ENCODE measurements at regions not wholly inside any gene's neighbourhood (a gene's known extent, or its start where the extent isn't known, plus 50 kb on each side); places are given as distances from the start of the nearest gene placed in this dataset.

DNA sequence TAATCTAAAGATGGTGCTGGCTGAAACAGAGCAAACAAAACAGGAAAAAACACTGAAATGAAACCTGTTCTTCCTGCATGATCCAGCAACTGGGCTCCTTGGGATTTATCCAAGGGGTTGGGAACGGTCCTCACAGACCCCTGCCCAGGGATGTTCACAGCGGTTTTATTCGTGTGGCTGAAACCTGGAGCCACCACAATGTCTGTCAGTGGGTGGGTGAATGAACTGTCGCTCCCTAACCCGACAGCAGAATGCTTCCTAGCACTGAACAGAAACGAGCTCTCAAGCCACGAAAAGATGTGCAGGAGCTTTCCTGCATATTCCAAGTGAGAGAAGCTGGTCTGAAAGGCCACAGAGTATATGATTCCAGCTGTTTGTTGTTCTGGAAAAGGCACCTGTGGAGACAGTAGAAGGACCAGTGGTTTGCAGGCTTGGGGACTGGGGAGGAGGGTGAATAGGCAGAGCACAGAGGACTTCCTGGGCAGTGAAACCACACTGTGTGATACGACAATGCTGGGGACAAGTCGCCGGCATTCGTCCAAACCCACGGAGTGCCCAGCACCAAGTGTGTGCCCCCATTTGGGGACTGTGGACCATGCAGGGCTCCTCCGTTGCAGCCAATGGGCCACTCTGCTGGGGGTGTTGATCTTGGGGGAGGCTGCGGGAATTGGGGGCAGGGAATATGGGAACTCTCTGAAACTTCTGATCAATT lies 73.9 kb downstream of the TEX29 start:
- no peak for DNase-seq

DNA sequence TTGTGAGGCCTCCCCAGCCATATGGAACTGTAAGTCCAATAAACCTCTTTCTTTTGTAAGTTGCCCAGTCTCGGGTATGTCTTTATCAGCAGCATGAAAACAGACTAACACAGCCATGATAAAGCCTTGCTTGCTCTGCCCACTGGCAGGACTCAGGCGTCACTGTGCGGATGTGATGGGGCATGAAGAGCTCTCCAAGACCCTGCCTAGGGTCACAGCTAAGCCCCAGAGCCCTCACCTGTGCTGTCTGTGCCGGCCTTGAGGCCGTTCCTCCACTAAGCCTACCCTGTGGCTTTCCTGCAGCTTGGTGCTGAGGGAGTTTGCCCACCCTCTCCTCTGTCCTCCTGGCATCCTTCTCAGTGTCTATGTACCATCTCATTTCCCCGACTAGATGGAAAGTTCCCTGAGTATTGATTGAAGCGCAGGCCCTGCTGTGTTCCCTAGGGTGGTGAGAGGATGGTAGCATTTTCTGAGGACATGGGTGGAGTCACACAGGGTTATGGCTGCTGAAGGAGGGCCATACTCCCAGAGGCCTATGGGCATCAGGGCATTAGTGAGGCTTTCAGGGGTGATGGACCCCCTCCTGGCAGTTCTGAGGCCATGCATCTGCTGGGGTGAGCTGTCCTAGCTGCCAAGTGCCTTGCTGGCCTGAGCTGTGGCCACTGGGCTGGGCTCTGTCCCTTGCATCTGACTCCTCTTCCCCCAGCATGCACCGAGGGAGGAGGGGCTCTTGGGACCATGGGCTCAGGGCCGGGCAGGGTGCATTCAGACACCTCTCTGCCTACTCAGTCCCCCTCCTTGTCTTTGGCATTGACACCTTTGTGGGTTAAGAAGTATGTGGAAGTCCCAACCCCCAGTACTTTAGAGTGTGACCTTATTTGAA lies 75.3 kb downstream of the TEX29 start:
- DNase-seq: no peak

DNA sequence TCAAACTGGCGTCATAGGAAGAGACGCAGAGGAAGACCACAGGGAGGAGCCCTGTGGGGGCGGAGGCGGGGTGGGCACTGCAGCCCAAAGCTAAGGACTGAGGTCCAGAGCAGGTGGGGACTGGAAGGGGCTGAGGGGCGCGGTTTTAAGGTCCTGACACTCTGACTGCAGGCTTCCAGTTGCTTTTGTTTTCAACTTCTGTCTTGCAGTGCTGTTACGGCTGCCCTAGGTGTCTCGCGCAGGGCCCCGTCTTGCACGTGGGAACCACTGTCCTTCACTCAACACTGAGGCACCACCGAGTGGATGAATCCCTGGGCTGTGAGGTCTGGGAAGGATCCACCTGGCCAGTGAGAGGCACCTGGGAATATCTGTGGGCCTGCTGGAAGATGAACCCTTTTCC lies 76.0 kb downstream of the TEX29 start:
- DNase-seq: no peak

DNA sequence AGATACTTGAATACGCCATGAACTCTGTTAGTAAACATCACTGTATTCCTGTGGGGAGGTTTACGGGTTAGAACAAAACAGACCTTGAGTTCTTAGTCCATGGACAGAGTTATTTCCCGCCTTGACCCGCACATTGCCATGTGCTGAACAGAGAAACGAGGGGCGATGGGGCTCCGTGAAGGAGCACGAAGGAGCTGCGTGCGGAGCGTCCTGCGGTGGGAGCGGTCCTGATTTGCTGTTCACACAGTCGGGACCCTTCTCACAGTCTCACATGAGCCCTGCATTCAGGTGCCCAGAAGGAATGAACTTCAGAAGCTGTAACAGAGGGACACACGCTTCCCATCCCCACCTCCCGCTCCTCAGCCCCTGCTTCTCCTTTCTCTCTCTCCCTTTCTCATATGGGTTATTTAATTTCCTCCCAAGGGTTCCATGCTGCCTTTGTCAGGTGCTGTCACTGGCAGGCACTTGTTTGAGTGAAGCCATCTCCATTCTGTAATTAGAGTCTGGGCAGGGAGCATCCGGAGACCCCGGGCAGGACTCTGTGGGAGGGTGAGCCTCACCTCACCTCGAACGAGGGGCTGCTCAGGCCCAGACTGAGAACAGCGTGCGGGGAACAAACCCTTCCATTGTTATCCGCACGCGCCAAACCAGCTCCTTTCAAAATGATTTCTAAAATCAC lies 76.9 kb downstream of the TEX29 start:
- DNase-seq: no peak

DNA sequence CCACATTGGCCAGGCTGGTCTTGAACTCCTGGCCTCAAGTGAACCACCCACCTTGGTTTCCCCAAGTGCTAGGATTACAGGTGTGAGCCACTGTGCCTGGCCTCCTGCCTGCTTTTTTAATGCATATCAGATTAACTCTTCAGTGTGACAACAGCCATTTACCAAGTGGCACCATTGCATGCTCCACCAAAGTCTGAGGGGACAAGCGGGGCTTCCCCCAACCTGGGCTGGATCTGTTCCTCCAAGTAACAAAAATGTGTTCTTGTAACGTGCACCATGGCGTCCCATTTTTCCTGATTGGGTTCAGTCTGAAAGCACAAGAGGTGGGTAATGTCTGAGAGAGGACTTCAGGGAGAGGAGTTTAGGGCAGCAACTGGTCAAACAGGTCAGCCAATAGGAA lies 77.8 kb downstream of the TEX29 start:
- DNase-seq: no peak

DNA sequence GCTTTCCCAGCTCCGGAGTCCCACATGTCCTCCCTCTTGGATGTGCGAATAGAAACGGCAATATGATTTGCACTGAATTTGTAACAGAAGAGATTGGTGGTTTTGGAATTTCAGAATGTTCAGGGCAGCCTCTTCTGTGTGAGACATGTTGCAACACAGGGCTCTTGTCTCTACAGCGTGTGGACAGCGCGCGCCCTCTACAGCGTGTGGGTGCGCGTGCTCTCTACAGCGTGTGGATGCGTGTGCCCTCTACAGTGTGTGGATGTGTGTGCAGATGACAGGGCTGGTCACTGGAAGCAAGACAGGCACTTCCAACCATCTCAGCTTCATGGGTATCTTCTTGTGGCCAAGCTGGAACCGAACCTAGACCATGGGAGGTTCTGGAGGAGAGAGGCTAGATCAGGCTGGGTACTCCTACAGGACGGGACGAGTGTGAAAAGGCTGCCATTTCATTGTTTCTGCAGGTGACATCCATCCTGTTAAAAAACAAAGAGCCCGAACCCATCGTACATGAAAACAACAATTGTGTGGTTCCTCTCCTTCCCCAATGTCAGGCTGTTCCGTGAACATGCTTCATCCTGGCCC lies 78.4 kb downstream of the TEX29 start:
- DNase-seq: no peak

DNA sequence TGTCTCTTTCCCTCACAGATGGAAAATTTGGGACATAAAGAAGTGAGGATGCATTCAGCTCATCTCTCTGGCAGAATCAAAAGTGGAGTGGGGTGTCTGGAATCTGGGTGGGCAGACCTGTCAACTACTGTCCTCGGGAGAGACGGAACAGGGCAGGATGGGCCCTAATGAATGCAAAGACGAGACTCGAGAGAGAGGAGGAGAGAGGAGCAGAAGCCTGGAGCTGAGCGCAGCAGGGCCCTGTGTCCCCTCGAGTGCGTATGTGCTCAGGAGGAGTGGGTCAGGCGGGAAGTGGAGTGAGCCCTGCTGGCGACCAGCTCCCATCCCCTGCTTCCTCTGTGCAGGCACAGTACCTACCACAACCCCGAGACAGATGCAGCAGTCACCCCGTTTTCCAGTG lies 78.9 kb downstream of the TEX29 start:
- no peak for DNase-seq

DNA sequence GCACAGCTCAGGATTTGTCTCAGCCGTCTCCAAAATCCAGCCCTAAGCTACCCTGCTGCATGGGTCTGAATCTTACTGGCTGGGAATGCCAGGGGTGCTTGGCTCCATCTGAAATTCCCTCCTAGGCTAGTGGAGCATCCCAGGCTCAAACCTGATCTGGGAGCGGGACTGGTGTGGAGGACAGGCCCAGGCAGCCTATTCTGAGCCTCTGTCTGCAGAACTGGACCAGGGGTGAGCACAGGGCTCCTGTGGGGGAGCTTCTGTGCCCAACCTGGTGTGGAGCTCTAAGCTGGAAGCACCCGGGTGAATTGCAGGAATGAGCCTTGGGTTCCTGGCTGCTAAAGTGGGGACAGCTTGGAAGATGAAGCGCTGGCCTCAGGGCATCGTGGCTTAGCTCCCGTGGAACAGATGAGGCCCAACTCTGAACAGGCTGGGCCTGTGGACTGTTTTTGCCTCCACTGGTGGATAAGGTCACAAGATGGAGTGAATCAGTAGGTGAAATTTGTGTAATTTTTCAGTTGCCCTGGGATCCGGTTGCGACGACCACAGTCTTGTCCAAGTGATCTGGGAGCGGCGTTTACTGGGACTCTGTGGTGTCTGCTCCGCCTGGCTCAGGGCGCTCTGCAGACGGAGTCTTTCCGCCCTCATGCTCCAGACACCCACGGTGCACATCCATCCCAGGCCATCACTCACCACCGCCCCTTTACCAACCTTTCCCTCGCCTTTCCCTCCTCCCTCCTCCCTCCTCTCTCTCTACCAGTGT lies 79.5 kb downstream of the TEX29 start:
- DNase-seq: no peak

DNA sequence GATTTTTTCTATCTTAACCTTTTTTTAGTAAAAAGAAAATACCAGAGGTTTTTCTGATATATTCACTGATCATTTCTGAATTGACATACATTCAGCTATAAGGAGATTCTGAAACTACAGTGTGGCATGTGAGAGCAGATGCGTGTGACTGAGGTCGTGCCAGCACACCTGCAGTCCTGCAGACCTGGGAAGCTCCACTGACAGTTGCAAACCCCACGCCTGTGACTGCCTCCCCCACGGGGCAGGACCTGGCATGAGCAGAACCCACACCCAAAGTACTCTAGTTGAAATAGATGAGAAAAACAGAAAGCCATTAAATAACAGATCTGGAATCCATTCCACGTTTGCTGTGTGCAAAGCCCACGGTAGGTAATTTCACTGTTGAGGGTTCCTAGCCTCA lies 80.7 kb downstream of the TEX29 start:
- no peak for DNase-seq

DNA sequence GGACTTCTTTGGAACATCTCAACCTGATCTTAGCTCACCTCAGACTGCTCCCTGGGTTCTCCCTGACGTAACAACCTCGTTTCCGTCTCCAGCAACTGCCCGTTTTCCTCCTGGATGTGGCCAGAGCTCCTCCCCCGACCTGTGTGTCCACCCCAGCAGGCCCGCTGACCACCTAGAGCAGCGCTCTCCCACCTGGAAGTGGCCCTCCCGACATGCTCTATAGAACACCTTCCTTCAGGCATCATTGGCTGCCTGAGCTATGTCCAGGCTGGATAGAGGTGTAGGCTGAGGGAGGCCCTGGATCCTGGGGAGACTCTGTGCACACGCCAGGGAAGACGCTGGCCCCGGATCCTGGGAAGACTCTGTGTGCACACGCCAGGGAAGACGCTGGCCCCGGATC lies 81.3 kb downstream of the TEX29 start:
- DNase-seq: no peak

DNA sequence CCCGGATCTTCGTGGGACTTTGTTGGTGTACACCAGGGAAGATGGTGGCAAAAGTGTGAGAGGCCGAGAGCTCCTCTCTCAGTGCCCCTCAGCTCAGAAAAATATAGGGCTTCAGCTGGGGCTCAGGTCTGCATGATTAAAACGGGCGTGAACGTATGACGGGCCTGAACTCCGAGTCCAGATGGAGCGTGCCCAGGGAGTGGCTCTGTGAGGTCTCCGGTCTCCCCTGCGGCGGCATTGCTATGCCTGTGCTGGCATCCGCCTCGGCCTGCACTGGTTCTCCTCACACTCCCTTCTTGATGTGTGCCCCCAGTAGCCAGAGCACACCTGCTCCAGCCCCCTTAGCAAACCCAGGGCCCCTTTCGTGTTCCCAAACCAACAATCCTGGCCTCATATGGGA lies 82.0 kb downstream of the TEX29 start:
- no peak for DNase-seq

DNA sequence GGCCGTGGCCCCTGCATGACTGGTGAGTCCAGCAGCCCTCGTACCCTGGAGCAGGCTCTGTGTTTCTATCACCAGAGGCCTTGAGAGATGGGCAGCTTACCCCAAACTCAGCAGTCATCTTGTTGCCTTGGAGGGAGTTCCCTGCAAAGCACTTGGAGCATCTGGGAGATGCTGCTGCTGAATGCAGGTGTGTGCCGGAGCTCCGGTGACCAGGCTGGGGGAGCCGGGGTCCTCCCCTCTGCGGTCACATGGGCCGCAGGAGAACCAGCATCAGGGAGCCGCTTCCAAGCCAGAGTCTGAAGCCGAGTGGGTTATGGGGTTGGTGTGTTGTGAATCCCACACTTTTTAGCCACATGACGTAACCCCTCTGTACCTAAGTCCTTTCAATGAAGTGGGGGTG lies 82.8 kb downstream of the TEX29 start:
- DNase-seq: no peak

DNA sequence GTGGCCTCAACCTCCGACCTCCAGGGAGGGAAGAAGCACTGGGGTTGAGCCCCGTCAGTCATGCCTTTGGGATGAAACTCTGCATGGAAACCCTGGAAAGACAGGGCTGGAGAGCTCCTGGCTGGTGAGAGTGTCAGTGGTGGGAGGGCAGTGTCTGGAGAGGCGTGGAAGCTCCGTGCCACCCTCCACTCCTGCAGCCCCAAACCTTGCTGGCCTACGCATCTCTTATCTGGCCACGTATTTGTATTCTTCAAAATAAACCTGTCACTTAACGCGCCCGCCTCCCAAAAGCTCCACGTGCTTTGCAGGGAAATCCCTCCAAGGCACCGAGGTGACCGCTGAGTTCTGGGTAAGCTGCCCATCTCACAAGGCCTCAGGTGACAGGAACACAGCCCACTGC lies 84.3 kb downstream of the TEX29 start:
- DNase-seq: no peak

DNA sequence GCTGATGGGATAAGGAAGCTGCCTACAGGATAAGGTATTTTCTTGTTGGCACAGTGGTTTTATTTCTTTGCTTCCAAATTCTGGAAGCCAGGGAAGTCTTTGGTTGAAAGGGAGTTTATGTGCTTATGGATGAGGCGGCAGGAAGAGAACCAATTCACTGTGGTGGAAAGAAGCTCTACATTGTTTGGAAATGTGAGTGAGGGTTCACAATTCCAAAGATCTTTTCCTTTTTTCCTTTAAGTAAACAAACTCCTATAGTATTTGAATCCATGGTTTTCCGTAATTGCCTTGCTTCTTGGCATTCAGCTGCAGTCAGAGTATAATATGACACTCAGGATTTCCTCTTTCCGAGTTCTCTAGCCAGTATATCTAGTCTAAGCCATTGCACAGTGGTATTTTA lies 86.2 kb downstream of the TEX29 start:
- DNase-seq: no peak

DNA sequence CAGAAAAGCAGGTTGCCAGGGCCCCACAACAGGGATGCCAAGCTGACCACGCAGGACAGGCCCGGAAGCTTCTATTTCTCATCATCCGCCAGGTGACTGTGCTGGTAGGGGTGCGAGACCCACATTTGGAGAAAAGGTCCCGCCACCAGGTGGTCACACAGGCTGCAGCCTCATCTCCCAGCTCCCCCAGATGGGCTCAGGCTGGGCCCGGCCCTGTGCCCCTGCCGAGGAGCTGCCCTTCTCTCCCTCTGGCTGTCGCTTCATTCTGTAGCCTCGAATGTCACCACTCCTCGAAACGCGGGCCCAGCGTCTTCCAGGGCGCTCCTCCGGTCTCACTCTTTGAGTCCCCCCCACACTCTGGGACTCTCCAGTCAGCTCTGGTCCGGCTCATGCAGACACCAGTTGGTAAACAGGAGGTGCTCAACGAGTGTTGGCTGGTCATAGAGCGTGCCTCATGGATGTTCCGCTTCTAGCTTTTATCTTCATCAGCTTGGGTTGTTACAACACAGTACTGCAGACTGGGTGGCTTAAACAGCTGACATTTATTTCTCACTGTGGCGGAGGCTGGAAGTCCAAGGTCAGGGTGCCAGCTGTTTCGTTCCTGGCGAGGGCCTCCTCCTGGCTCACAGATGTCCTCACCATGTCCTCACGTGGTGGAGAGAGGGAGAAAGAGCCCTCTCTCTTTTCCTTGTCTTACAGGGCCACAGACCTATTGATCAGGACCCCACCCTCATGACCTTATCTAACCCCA lies 87.1 kb downstream of the TEX29 start:
- DNase-seq: no peak

DNA sequence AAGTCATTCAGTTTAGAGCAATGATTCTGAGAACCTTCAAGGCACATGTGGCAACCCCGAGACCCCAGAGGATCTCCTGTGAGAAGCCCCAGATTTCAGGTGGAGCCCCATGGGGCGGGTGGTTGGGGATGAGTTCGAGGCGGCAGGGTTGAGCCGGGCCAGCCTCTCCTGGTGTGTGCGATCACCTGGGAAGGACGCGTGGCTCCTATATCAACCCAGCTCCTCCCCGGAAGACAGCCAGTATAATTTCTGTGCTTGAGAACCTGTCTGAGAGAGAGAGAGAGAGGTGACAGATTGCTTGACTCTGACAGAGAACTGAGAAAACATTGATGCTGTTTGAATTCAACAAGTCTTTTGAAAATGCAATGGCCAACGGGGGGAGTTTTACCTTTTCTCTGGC lies 89.0 kb downstream of the TEX29 start:
- DNase-seq: no peak

DNA sequence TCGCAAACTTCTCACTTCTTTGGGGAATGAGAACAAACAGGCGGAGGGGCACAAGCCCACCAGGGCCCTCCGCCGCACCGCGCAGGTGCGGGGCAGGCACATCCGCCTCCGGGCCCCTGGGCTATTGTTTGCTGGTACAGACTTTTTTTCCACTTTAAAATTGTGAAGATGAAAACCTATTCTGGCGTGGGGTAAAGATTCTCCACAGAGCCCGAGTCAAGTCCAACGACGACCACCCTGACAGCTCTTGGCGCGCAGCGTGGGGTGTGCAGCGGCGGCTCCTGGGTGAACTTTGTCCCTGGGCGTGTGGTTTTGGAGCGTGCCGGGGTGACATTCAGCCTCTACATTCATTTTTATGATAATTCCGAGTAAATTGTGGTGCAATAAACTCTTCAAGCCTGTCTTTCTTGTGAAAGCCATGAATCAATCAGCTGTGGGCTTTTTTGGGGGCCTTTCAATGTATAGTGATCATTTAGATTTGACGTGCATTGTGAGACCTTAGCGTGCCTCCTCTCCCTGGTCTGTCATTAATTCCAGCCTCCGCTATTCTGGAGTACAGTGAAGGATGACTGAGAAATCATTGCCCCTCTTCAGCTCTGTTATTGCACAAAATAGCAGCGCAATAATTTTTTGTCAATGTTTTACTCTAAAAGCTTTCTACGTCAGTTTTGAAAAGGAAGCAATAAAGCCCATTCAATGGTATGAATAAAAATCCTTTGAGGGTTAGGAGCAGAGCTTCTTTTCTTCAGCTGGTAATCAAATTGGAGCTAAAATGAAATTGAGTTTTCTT lies 90.0 kb downstream of the TEX29 start:
- DNase-seq: no peak

DNA sequence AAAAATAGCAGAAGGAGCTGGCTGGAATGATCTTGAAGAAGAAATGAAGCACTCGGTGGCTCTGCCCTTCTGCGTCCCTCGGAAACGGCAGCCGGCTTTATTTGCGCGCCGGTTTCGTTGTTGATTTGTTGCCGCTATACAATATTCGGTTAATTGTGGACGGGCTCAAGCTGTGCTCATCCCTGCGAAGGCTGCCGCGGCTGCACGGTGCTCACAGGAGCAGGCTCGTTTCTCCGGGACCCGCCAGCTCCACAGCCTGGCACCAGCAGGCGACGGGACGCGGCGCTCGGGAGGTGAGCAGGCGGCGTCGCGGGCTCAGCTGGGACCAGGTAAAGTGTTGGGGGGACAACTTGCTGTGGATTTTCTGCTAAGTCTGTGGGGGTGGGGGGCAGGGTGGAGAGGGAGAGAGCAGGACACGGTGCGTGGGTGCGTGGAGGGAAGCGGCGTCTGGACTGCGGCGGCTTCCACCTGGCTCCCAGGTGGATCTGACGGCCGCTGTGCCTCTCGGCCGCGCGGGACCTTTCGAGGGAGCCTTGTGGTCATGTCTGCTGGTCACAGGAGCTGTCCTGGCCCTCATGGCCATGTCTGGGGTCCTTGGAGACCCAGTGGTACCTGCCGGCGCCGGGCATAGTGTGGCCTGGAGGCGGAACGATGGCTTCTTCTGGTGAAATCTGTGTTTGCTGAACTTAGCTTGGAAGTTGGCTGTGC lies 90.9 kb downstream of the TEX29 start:
- no peak for DNase-seq

DNA sequence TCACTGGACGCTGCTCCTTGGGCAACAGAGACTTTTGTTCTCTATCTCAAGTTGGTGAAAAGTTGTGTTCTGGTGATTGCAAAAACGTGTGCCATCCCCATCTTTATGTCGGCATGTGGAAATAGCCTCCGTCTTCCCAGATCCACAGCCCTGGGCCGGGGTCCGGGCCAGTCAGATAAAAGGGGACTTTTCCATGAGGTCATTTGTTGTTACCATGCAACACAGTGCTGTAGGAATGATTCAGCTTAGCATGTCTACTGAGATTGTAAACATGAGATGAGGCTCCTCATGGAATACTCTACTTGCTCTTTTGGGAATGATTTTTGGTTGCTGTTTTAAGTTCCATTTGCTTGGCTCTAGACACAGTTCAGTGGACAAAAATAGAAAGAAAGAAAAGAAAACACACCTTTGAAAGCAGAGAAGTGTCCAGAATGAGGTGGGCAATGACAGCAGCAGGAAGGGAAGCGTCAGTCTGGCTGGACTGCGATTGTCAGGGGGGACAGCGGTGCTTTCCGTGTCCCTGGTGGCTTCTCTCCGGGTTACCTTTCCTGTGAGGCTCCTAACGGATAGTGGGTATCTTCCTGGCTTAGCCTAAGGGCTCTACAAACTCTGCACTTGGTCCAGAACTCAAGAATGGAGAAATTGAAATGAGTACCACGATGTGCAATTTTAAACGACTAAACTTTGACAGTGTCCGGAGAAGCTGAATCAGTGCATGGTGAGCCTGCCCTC lies 91.6 kb downstream of the TEX29 start:
- DNase-seq: no peak
